ENCODE measurements at regions not wholly inside any gene's neighbourhood (a gene's known extent, or its start where the extent isn't known, plus 50 kb on each side); places are given as distances from the start of the nearest gene placed in this dataset.
"Not testable (repeated sequence)": the region's sequence is repeated elsewhere in the genome, so short reads cannot be mapped to it uniquely, and the experiment has no call there.

GRCh38 chr16:22572331-22573224, 61.9 kb downstream of the NPIPB5 start:
- peak; percentile 4 for ATAC-seq
- not testable (repeated sequence) for H3K4me3 Mint-ChIP-seq, H3K36me3 Mint-ChIP-seq, H3K27me3 Mint-ChIP-seq, H3K9me3 Mint-ChIP-seq, H3K4me1 Mint-ChIP-seq, H3K27ac Mint-ChIP-seq

GRCh38 chr16:22573225-22573530, 62.5 kb downstream of the NPIPB5 start:
- H3K4me3 Mint-ChIP-seq, H3K27ac Mint-ChIP-seq, H3K9me3 Mint-ChIP-seq, H3K36me3 Mint-ChIP-seq, H3K27me3 Mint-ChIP-seq, H3K4me1 Mint-ChIP-seq: not testable (repeated sequence)
- peak; percentile 85 for ATAC-seq

GRCh38 chr16:22576506-22576905, 65.8 kb downstream of the NPIPB5 start:
- ATAC-seq, H3K4me1 Mint-ChIP-seq, H3K27me3 Mint-ChIP-seq, H3K4me3 Mint-ChIP-seq, H3K36me3 Mint-ChIP-seq, H3K27ac Mint-ChIP-seq, H3K9me3 Mint-ChIP-seq: not testable (repeated sequence)

GRCh38 chr16:22583195-22583594, 72.5 kb downstream of the NPIPB5 start:
- not testable (repeated sequence) for H3K27me3 Mint-ChIP-seq, H3K4me3 Mint-ChIP-seq, H3K27ac Mint-ChIP-seq, ATAC-seq, H3K36me3 Mint-ChIP-seq, H3K9me3 Mint-ChIP-seq, H3K4me1 Mint-ChIP-seq

GRCh38 chr16:22584459-22584858, 73.8 kb downstream of the NPIPB5 start:
- not testable (repeated sequence) for H3K4me1 Mint-ChIP-seq, H3K9me3 Mint-ChIP-seq, H3K36me3 Mint-ChIP-seq, H3K27ac Mint-ChIP-seq, H3K27me3 Mint-ChIP-seq, H3K4me3 Mint-ChIP-seq, ATAC-seq

GRCh38 chr16:22584941-22585340, 74.2 kb downstream of the NPIPB5 start:
- not testable (repeated sequence) for H3K27me3 Mint-ChIP-seq, H3K4me3 Mint-ChIP-seq, H3K4me1 Mint-ChIP-seq, H3K36me3 Mint-ChIP-seq, H3K9me3 Mint-ChIP-seq, ATAC-seq, H3K27ac Mint-ChIP-seq

GRCh38 chr16:22585431-22585830, 74.7 kb downstream of the NPIPB5 start:
- H3K9me3 Mint-ChIP-seq, H3K36me3 Mint-ChIP-seq, H3K27ac Mint-ChIP-seq, H3K4me3 Mint-ChIP-seq, ATAC-seq, H3K27me3 Mint-ChIP-seq, H3K4me1 Mint-ChIP-seq: not testable (repeated sequence)

GRCh38 chr16:22586732-22587131, 76.0 kb downstream of the NPIPB5 start:
- H3K9me3 Mint-ChIP-seq, H3K27me3 Mint-ChIP-seq, H3K4me1 Mint-ChIP-seq, H3K4me3 Mint-ChIP-seq, H3K27ac Mint-ChIP-seq, H3K36me3 Mint-ChIP-seq: not testable (repeated sequence)
- ATAC-seq = peak; percentile 88

- not testable (repeated sequence) for H3K27ac Mint-ChIP-seq, H3K9me3 Mint-ChIP-seq, H3K36me3 Mint-ChIP-seq, H3K4me3 Mint-ChIP-seq, H3K4me1 Mint-ChIP-seq, H3K27me3 Mint-ChIP-seq, ATAC-seq
Measured at GRCh38 chr16:22589757-22590156, 79.1 kb downstream of the NPIPB5 start.

- H3K27ac Mint-ChIP-seq, H3K4me1 Mint-ChIP-seq, H3K36me3 Mint-ChIP-seq, H3K27me3 Mint-ChIP-seq, H3K4me3 Mint-ChIP-seq, H3K9me3 Mint-ChIP-seq, ATAC-seq: not testable (repeated sequence)
Measured at GRCh38 chr16:22596445-22597045, 85.9 kb downstream of the NPIPB5 start.

- not testable (repeated sequence) for ATAC-seq, H3K9me3 Mint-ChIP-seq, H3K36me3 Mint-ChIP-seq
Measured at GRCh38 chr16:22603744-22604143, 93.1 kb downstream of the NPIPB5 start.

GRCh38 chr16:22606619-22607018, 95.9 kb downstream of the NPIPB5 start:
- not testable (repeated sequence) for H3K4me3 Mint-ChIP-seq, H3K4me1 Mint-ChIP-seq, H3K27me3 Mint-ChIP-seq, H3K36me3 Mint-ChIP-seq, H3K9me3 Mint-ChIP-seq, H3K27ac Mint-ChIP-seq
- ATAC-seq = peak; percentile 83

More at GRCh38 chr16:22603744-22604143, 93.1 kb downstream of the NPIPB5 start:
- H3K27me3 Mint-ChIP-seq, H3K4me1 Mint-ChIP-seq, H3K4me3 Mint-ChIP-seq, H3K27ac Mint-ChIP-seq: not testable (repeated sequence)

- not testable (repeated sequence) for H3K4me3 Mint-ChIP-seq, H3K9me3 Mint-ChIP-seq, H3K4me1 Mint-ChIP-seq, H3K27ac Mint-ChIP-seq, ATAC-seq, H3K36me3 Mint-ChIP-seq, H3K27me3 Mint-ChIP-seq
Measured at GRCh38 chr16:22609798-22610197, 99.1 kb downstream of the NPIPB5 start.

GRCh38 chr16:22611128-22611527, 100.4 kb downstream of the NPIPB5 start:
- H3K4me1 Mint-ChIP-seq, H3K4me3 Mint-ChIP-seq, H3K36me3 Mint-ChIP-seq, H3K27ac Mint-ChIP-seq, ATAC-seq, H3K27me3 Mint-ChIP-seq, H3K9me3 Mint-ChIP-seq: not testable (repeated sequence)

GRCh38 chr16:22614271-22614947, 103.7 kb downstream of the NPIPB5 start:
- H3K9me3 Mint-ChIP-seq = peaks cover 4% of the 10 kb centered on the region
- no peak overlapping the region for H3K27ac Mint-ChIP-seq
- no peak overlapping the region for H3K4me3 Mint-ChIP-seq
- no peaks in the 10 kb centered on the region for H3K4me1 Mint-ChIP-seq
- no peaks in the 10 kb centered on the region for H3K36me3 Mint-ChIP-seq
- H3K27me3 Mint-ChIP-seq = peaks cover 29% of the 10 kb centered on the region
- no peak for ATAC-seq

GRCh38 chr16:22618842-22619241, 108.2 kb downstream of the NPIPB5 start:
- Mint-ChIP-seq H3K4me3 (no peak overlapping the region), H3K36me3 (no peaks in the 10 kb centered on the region), H3K27ac (no peak overlapping the region), H3K27me3 (peaks cover 32% of the 10 kb centered on the region), H3K4me1 (no peaks in the 10 kb centered on the region), H3K9me3 (peaks cover 4% of the 10 kb centered on the region)
- ATAC-seq = no peak
